ENCODE measurements at regions not wholly inside any gene's neighbourhood (a gene's known extent, or its start where the extent isn't known, plus 50 kb on each side); places are given as distances from the start of the nearest gene placed in this dataset.
"Not testable (repeated sequence)": the region's sequence is repeated elsewhere in the genome, so short reads cannot be mapped to it uniquely, and the experiment has no call there.

DNA sequence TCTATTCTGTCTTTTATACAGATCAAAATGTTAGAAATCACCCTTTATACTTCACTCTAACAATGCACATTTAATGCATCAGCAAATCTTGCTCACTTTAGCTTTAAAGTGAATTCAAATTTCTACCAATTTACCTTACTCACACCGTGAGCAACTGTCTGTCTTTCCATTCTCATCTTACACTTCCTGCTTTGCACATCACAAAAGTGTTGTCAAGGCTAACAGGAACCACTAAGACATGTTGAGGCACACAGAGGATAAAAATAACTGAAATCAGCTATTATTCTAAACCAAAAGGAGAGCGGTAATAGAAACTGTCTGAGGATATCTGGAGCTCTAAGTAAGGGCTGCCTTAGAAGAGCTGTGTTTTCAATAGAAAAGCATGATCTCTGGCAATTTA, 519.9 kb downstream of the ZBBX start:
- no peak overlapping the region for H3K4me3 Mint-ChIP-seq
- no peak for DNase-seq (ENCODE audit: low spot score in 2 of 2, unreplicated experiment in 2 of 2)
- H3K9me3 Mint-ChIP-seq, result peaks cover 4% of the 10 kb centered on the region
- TF ChIP-seq, protein P1, sequence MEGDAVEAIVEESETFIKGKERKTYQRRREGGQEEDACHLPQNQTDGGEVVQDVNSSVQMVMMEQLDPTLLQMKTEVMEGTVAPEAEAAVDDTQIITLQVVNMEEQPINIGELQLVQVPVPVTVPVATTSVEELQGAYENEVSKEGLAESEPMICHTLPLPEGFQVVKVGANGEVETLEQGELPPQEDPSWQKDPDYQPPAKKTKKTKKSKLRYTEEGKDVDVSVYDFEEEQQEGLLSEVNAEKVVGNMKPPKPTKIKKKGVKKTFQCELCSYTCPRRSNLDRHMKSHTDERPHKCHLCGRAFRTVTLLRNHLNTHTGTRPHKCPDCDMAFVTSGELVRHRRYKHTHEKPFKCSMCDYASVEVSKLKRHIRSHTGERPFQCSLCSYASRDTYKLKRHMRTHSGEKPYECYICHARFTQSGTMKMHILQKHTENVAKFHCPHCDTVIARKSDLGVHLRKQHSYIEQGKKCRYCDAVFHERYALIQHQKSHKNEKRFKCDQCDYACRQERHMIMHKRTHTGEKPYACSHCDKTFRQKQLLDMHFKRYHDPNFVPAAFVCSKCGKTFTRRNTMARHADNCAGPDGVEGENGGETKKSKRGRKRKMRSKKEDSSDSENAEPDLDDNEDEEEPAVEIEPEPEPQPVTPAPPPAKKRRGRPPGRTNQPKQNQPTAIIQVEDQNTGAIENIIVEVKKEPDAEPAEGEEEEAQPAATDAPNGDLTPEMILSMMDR (IDR thresholded peaks at IDR 0.05; ENCODE audit: unreplicated experiment), result no peak
- no peaks in the 10 kb centered on the region for H3K36me3 Mint-ChIP-seq
- H3K27me3 Mint-ChIP-seq (ENCODE audit: low read depth), result no peaks in the 10 kb centered on the region
- H3K4me1 Mint-ChIP-seq, result peaks cover 2% of the 10 kb centered on the region
- no peak overlapping the region for H3K27ac Mint-ChIP-seq

DNA sequence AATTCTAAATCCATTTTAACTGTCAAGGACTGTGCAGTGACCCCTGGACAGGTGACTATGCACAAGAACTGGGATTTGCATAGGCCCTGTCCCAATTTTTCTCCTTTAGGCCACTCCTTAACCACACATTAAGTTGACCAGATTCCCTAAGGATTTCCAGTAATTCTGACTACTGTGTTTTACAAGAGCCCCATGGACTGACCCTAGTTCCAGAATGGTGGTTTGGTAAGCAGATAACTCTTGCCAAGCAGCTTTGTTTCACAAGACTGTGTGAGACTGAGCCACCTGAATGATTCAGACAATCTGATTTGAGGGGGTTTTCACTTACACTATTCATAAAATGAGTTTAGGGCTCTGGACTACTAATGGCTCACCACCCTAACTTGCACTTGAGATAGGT, 535.8 kb downstream of the ZBBX start:
- H3K4me3 Mint-ChIP-seq, result no peak overlapping the region
- TF ChIP-seq, protein P1 (IDR thresholded peaks at IDR 0.05; ENCODE audit: unreplicated experiment), result no peak
- no peak overlapping the region for H3K27ac Mint-ChIP-seq
- H3K27me3 Mint-ChIP-seq (ENCODE audit: low read depth), result no peaks in the 10 kb centered on the region
- no peaks in the 10 kb centered on the region for H3K4me1 Mint-ChIP-seq
- H3K9me3 Mint-ChIP-seq, result peaks cover 19% of the 10 kb centered on the region
- no peaks in the 10 kb centered on the region for H3K36me3 Mint-ChIP-seq
- no peak for DNase-seq (ENCODE audit: low spot score in 2 of 2, unreplicated experiment in 2 of 2)

DNA sequence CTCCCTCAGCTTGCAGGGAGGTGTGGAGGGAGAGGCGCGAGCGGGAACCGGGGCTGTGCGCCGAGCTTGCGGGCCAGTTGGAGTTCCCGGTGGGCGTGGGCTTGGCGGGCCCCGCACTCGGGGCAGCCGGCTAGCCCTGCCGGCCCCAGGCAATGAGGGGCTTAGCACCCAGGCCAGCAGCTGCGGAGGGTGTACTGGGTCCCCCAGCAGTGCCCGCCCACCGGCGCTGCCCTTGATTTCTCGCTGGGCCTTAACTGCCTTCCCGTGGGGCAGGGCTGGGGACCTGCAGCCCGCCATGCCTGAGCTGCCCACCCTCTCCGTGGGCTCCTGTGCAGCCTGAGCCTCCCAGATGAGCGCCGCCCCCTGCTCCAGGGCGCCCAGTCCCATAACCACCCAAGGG, 537.3 kb downstream of the ZBBX start:
- H3K4me1 Mint-ChIP-seq; H3K4me3 Mint-ChIP-seq; H3K36me3 Mint-ChIP-seq; H3K27ac Mint-ChIP-seq; DNase-seq (ENCODE audit: low spot score in 2 of 2, unreplicated experiment in 2 of 2); H3K27me3 Mint-ChIP-seq (ENCODE audit: low read depth): not testable (repeated sequence)
- H3K9me3 Mint-ChIP-seq, result peaks cover 12% of the 10 kb centered on the region

DNA sequence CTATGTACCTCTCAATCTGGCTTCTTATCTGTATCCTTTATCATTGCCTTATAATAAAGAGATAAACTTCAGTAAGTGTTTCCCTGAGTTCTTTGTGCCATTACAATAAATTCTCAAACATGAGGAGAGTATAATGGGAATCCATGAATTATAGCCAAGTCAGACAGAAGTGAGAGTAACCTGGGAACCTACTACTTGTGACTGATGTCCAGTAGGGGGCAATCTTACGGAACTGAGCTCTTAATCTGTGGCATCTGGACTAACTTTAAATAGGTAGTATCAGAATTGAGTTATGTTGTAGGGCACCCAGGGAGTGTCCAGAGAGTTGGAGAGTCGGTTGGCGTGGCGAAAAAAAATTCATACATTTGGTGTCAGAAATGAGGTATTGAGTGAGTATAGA, 542.6 kb downstream of the ZBBX start:
- H3K4me1 Mint-ChIP-seq, result peaks cover 12% of the 10 kb centered on the region
- peaks cover 8% of the 10 kb centered on the region for H3K9me3 Mint-ChIP-seq
- TF ChIP-seq, protein P1 (IDR thresholded peaks at IDR 0.05; ENCODE audit: unreplicated experiment), result peak; percentile 41
- no peak for DNase-seq (ENCODE audit: low spot score in 2 of 2, unreplicated experiment in 2 of 2)
- H3K27me3 Mint-ChIP-seq (ENCODE audit: low read depth), result no peaks in the 10 kb centered on the region
- H3K27ac Mint-ChIP-seq, result no peak overlapping the region
- H3K36me3 Mint-ChIP-seq, result no peaks in the 10 kb centered on the region
- no peak overlapping the region for H3K4me3 Mint-ChIP-seq

DNA sequence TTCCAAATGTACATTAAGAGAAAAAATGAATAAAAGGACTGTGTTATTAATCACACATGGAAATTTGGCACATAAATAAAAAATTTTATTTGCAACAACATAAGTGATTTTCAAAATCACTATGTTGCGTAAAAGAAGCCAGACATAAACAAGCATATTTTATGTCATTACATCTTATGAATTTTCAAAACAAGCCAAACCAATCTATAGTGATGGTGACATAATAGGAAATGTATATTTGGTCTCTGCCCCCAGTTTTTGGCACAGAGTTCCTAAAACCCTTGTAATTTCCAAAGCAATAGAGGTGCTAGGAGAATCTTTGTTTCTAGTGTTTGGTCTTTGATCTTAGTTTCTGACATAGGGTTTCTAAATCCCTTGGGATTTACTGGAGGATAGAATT, 543.3 kb downstream of the ZBBX start:
- no peaks in the 10 kb centered on the region for H3K36me3 Mint-ChIP-seq
- TF ChIP-seq, protein P1 (IDR thresholded peaks at IDR 0.05; ENCODE audit: unreplicated experiment), result no peak
- H3K27ac Mint-ChIP-seq, result no peak overlapping the region
- H3K27me3 Mint-ChIP-seq (ENCODE audit: low read depth), result no peaks in the 10 kb centered on the region
- H3K4me1 Mint-ChIP-seq, result peaks cover 17% of the 10 kb centered on the region
- DNase-seq (ENCODE audit: low spot score in 2 of 2, unreplicated experiment in 2 of 2), result no peak
- H3K9me3 Mint-ChIP-seq, result peaks cover 8% of the 10 kb centered on the region
- no peak overlapping the region for H3K4me3 Mint-ChIP-seq

DNA sequence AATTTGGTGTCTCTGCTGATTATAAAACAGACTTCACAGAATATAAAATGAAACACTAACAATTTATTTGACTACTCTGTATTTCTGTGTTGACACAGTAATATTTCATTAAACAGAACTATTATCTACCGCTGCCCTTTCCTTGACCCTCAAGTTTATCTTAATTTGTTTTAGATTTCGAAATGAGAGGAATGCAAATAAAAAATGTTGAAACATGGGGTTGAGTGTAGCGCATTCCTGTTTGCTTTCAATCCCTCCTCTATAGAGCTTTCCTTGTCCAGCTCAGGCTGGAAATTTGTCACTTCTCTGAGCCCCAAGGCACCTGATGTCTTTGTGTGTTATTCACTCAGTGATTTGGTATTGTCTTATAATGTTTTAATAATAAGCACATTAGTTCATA, 550.2 kb downstream of the ZBBX start:
- Mint-ChIP-seq H3K9me3 (peaks cover 9% of the 10 kb centered on the region), H3K27me3 (ENCODE audit: low read depth) (no peaks in the 10 kb centered on the region), H3K4me3 (no peak overlapping the region), H3K27ac (peak overlapping the region; percentile 85), H3K4me1 (peaks cover 38% of the 10 kb centered on the region), H3K36me3 (peaks cover 7% of the 10 kb centered on the region)
- DNase-seq (ENCODE audit: low spot score in 2 of 2, unreplicated experiment in 2 of 2), result no peak
- TF ChIP-seq, protein P1 (IDR thresholded peaks at IDR 0.05; ENCODE audit: unreplicated experiment), result no peak
